ENCODE measurements at regions not wholly inside any gene's neighbourhood (a gene's known extent, or its start where the extent isn't known, plus 50 kb on each side); places are given as distances from the start of the nearest gene placed in this dataset.

DNA sequence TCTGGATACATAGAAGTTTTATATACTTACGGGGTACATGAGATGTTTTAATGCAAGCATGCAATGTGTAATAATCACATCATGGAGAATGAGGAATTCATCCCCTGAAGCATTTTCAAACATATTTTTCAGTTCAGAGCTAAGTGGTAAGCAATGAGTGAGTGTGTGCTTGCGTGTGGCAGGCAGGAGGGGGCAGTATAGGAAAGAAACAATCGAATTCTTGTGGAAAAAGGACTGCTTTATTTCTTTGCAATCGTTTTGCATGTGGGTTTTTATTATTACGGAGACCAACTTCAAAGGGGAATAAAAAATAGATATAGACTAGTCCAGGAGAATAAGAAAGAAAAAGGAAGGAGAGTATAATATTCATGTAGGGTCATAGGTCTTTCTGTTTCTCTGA is 271.6 kb downstream of the CHL1 start:
- TF ChIP-seq EZH2 (IDR thresholded peaks at IDR 0.05; ENCODE audit: insufficient read depth, poor library complexity, severe bottlenecking), result no peak
- no peak for TF ChIP-seq EZH2phosphoT487 (IDR thresholded peaks at IDR 0.05; ENCODE audit: insufficient read depth, low read depth)
